Right ventricle myocardium inferior (tissue), 1 donor: ENCODE measurements at regions not wholly inside any gene's neighbourhood (a gene's known extent, or its start where the extent isn't known, plus 50 kb on each side); places are given as distances from the start of the nearest gene placed in this dataset.

ENCODE experiments used
- ATAC-seq: fragments of 200-7000 bp; cut with Tn5 transposase; one replicate; pipeline ENCODE4 v1.9.1; 2020; ENCODE audit warnings: mild to moderate bottlenecking, moderate library complexity
- DNase-seq: peaks from one replicate; pipeline ENCODE4 v3.0.0; 2021; ENCODE audit errors: missing footprints
- intact Hi-C: fragments of 100-400 bp; cut with DNase I; formaldehyde crosslinking; loops from one replicate; pipeline ENCODE4 v1.11.0; 2022
- donor health status: DM: no; HTN: yes; CAD: no; lungs with severe emphysema.

GRCh38 chr4:176896211-176896610, 103.5 kb upstream of the VEGFC start:
- intact Hi-C loops: no loop called here
- DNase-seq (no peak), ATAC-seq (no peak)

- ATAC-seq: no peak
- intact Hi-C loops: no loop called here
- no peak for DNase-seq
These were observed 104.5 kb upstream of the VEGFC start for GRCh38 chr4:176897226-176897625.

GRCh38 chr4:176898791-176899190, 106.1 kb upstream of the VEGFC start:
- no peak for ATAC-seq
- intact Hi-C loops: no loop called here
- no peak for DNase-seq

- DNase-seq (no peak), ATAC-seq (no peak)
- intact Hi-C loops: no loop called here
These were observed 110.1 kb upstream of the VEGFC start for GRCh38 chr4:176902710-176903323.

- no peak for DNase-seq
- ATAC-seq: no peak
- intact Hi-C loops: no loop called here
These were observed 114.0 kb upstream of the VEGFC start for GRCh38 chr4:176906709-176907108.

- ATAC-seq (no peak), DNase-seq (no peak)
- intact Hi-C loops: no loop called here
These were observed 117.9 kb upstream of the VEGFC start for GRCh38 chr4:176910646-176911045.

- no peak for DNase-seq
- intact Hi-C loops: no loop called here
- no peak for ATAC-seq
These were observed 126.9 kb upstream of the VEGFC start for GRCh38 chr4:176919631-176920030.

- DNase-seq (no peak), ATAC-seq (no peak)
- intact Hi-C loops: no loop called here
These were observed 128.0 kb upstream of the VEGFC start for GRCh38 chr4:176920694-176921093.

- ATAC-seq (no peak), DNase-seq (no peak)
- intact Hi-C loops: no loop called here
These were observed 128.5 kb upstream of the VEGFC start for GRCh38 chr4:176921256-176921655.

GRCh38 chr4:176924238-176924637, 131.5 kb upstream of the VEGFC start:
- intact Hi-C loops: no loop called here
- no peak for DNase-seq
- ATAC-seq: no peak

GRCh38 chr4:176925962-176926361, 133.2 kb upstream of the VEGFC start:
- intact Hi-C loops: no loop called here
- no peak for ATAC-seq

GRCh38 chr4:176927117-176927516, 134.4 kb upstream of the VEGFC start:
- intact Hi-C loops: no loop called here
- no peak for DNase-seq
- ATAC-seq: no peak

More at GRCh38 chr4:176925962-176926361, 133.2 kb upstream of the VEGFC start:
- no peak for DNase-seq

- intact Hi-C loops: no loop called here
- DNase-seq (no peak), ATAC-seq (no peak)
These were observed 134.9 kb upstream of the VEGFC start for GRCh38 chr4:176927664-176928063.

GRCh38 chr4:176939445-176939844, 146.7 kb upstream of the VEGFC start:
- no peak for DNase-seq
- intact Hi-C loops: no loop called here
- no peak for ATAC-seq

GRCh38 chr4:176945334-176945733, 152.6 kb upstream of the VEGFC start:
- DNase-seq: no peak
- no peak for ATAC-seq
- intact Hi-C loops: no loop called here

- DNase-seq: no peak
- intact Hi-C loops: no loop called here
- no peak for ATAC-seq
These were observed 156.3 kb upstream of the VEGFC start for GRCh38 chr4:176949029-176949428.

- intact Hi-C loops: no loop called here
- DNase-seq (no peak), ATAC-seq (no peak)
These were observed 160.3 kb upstream of the VEGFC start for GRCh38 chr4:176953021-176953420.

- ATAC-seq (no peak), DNase-seq (no peak)
- intact Hi-C loops: no loop called here
These were observed 164.8 kb upstream of the VEGFC start for GRCh38 chr4:176957353-176958118.

- intact Hi-C loops: no loop called here
- DNase-seq: no peak
- ATAC-seq: no peak
These were observed 167.3 kb upstream of the VEGFC start for GRCh38 chr4:176959980-176960379.

GRCh38 chr4:176963121-176963520, 170.4 kb upstream of the VEGFC start:
- ATAC-seq (no peak), DNase-seq (no peak)
- intact Hi-C loops: no loop called here
